ENCODE measurements at regions not wholly inside any gene's neighbourhood (a gene's known extent, or its start where the extent isn't known, plus 50 kb on each side); places are given as distances from the start of the nearest gene placed in this dataset.

DNA sequence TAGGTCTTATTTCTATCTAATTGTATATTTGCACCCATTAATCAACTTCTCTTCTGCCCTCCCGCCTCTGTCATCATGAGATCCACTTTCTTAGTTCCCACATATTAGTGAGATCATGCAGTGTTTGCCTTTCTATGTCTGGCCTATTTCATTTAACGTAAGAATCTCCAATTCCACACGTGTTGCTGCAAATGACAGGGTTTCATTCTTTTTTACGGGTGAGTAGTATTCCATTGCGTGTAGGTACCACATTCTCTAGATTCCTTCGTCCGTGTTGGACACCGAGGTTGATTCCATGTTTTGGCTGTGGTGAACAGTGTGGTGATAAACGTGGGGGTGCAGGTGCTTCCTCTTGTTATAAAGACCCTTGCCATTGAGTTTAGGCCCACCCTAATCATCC is 64.7 kb upstream of the GSE1 start:
- Histone ChIP-seq H3K79me2 (ENCODE audit: insufficient read depth, low read length) (no peaks in the 10 kb centered on the region), H3K4me2 (ENCODE audit: insufficient read depth, low read length) (no peak overlapping the region), H3K36me3 (ENCODE audit: insufficient read depth, low read length) (no peaks in the 10 kb centered on the region), H4K20me1 (ENCODE audit: insufficient read depth, low read length) (no peaks in the 10 kb centered on the region), H3K27me3 (ENCODE audit: insufficient read depth, low read length, poor library complexity) (no peaks in the 10 kb centered on the region), H3K27ac (ENCODE audit: low read length) (no peak overlapping the region), H3K4me1 (ENCODE audit: insufficient read depth, low read length) (peaks cover 9% of the 10 kb centered on the region), H3K9ac (ENCODE audit: low read depth, low read length) (no peak overlapping the region), H3K4me3 (ENCODE audit: low read depth in 1 of 2, low read length in 2 of 2) (no peak overlapping the region), H3K9me3 (ENCODE audit: insufficient read depth, low read length, severe bottlenecking) (no peaks in the 10 kb centered on the region), H2AFZ (ENCODE audit: low read depth, low read length) (no peak overlapping the region)
- ATAC-seq (ENCODE audit: insufficient read depth, low read depth) (no peak), DNase-seq (no peak)
- TF ChIP-seq, protein P1, sequence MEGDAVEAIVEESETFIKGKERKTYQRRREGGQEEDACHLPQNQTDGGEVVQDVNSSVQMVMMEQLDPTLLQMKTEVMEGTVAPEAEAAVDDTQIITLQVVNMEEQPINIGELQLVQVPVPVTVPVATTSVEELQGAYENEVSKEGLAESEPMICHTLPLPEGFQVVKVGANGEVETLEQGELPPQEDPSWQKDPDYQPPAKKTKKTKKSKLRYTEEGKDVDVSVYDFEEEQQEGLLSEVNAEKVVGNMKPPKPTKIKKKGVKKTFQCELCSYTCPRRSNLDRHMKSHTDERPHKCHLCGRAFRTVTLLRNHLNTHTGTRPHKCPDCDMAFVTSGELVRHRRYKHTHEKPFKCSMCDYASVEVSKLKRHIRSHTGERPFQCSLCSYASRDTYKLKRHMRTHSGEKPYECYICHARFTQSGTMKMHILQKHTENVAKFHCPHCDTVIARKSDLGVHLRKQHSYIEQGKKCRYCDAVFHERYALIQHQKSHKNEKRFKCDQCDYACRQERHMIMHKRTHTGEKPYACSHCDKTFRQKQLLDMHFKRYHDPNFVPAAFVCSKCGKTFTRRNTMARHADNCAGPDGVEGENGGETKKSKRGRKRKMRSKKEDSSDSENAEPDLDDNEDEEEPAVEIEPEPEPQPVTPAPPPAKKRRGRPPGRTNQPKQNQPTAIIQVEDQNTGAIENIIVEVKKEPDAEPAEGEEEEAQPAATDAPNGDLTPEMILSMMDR (IDR thresholded peaks at IDR 0.05; ENCODE audit: borderline replicate concordance, extremely low read depth, low read length, poor library complexity, severe bottlenecking): no peak
- TF ChIP-seq EZH2 (IDR thresholded peaks at IDR 0.05; ENCODE audit: borderline replicate concordance, low read depth, low read length, severe bottlenecking): no peak

DNA sequence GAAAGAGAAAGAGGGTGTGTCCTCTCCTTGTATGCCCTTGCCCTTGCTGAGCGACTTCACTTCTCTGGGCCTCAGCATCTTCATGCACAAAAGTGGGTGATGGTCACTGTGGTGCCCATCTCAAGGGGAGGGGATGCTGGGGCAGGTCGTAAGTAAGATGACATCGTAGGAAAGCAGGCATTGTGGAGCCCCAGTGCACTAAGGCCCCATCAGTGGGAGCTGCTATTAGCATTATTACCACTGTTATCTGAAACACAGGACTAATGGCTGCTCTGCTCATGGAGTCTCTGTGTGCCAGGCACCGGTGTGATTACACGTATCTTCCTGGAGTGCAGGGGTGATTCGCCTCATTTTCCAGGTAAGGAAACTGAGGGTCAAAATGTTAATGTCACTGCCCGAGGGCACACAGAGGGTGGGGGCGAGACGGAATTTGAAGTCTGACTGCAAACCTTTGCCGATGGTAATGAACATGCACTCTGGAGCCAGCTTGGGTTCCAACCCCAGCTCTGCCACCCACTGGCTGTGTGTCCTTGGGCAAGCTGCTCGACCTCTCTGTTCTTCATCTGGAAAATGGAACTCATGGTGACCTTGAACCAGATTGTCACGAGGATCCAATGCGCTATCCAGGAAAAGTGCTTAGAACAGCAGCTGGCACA is 63.2 kb upstream of the GSE1 start:
- H2AFZ ChIP-seq (ENCODE audit: low read depth, low read length): no peak overlapping the region
- H4K20me1 ChIP-seq (ENCODE audit: insufficient read depth, low read length): no peaks in the 10 kb centered on the region
- H3K4me1 ChIP-seq (ENCODE audit: insufficient read depth, low read length): peaks cover 19% of the 10 kb centered on the region
- H3K36me3 ChIP-seq (ENCODE audit: insufficient read depth, low read length): no peaks in the 10 kb centered on the region
- H3K4me3 ChIP-seq (ENCODE audit: low read depth in 1 of 2, low read length in 2 of 2): no peak overlapping the region
- H3K4me2 ChIP-seq (ENCODE audit: insufficient read depth, low read length): no peak overlapping the region
- H3K9ac ChIP-seq (ENCODE audit: low read depth, low read length): no peak overlapping the region
- ATAC-seq (ENCODE audit: insufficient read depth, low read depth): no peak
- H3K27me3 ChIP-seq (ENCODE audit: insufficient read depth, low read length, poor library complexity): no peaks in the 10 kb centered on the region
- no peaks in the 10 kb centered on the region for H3K9me3 ChIP-seq (ENCODE audit: insufficient read depth, low read length, severe bottlenecking)
- H3K27ac ChIP-seq (ENCODE audit: low read length): no peak overlapping the region
- H3K79me2 ChIP-seq (ENCODE audit: insufficient read depth, low read length): peaks cover 2% of the 10 kb centered on the region
- DNase-seq: no peak
- no peak for TF ChIP-seq EZH2 (IDR thresholded peaks at IDR 0.05; ENCODE audit: borderline replicate concordance, low read depth, low read length, severe bottlenecking)
- TF ChIP-seq, protein P1 (IDR thresholded peaks at IDR 0.05; ENCODE audit: borderline replicate concordance, extremely low read depth, low read length, poor library complexity, severe bottlenecking): no peak

DNA sequence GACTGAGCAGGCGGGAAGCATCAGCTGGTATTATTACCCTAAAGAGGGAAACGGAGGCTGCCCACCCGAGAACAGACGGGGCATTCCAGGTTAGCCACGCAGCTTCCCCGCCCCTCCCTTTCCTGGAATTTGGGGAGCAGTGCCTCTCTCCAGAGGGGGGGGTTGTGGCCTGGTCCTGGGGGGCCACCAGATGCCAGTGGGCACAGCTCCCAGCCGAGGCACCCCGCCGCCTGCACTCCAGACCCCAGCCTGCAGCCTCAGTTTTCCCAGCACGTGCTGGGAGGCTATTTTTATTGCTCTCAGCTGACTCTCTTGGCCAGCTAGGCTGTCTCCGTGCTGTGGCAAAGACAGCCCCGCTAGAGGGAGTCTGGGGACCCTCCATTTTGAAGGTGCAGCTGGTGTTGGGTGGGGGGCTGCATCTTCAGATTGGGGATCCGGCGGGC is 62.7 kb upstream of the GSE1 start:
- Histone ChIP-seq H3K9me3 (ENCODE audit: insufficient read depth, low read length, severe bottlenecking) (no peaks in the 10 kb centered on the region), H3K36me3 (ENCODE audit: insufficient read depth, low read length) (no peaks in the 10 kb centered on the region), H3K9ac (ENCODE audit: low read depth, low read length) (no peak overlapping the region), H2AFZ (ENCODE audit: low read depth, low read length) (no peak overlapping the region), H3K4me1 (ENCODE audit: insufficient read depth, low read length) (peaks cover 19% of the 10 kb centered on the region), H3K79me2 (ENCODE audit: insufficient read depth, low read length) (peaks cover 8% of the 10 kb centered on the region), H3K4me2 (ENCODE audit: insufficient read depth, low read length) (no peak overlapping the region), H3K27ac (ENCODE audit: low read length) (no peak overlapping the region), H4K20me1 (ENCODE audit: insufficient read depth, low read length) (no peaks in the 10 kb centered on the region), H3K27me3 (ENCODE audit: insufficient read depth, low read length, poor library complexity) (no peaks in the 10 kb centered on the region), H3K4me3 (ENCODE audit: low read depth in 1 of 2, low read length in 2 of 2) (no peak overlapping the region)
- ATAC-seq (ENCODE audit: insufficient read depth, low read depth) (no peak), DNase-seq (no peak)
- TF ChIP-seq EZH2 (IDR thresholded peaks at IDR 0.05; ENCODE audit: borderline replicate concordance, low read depth, low read length, severe bottlenecking): no peak

DNA sequence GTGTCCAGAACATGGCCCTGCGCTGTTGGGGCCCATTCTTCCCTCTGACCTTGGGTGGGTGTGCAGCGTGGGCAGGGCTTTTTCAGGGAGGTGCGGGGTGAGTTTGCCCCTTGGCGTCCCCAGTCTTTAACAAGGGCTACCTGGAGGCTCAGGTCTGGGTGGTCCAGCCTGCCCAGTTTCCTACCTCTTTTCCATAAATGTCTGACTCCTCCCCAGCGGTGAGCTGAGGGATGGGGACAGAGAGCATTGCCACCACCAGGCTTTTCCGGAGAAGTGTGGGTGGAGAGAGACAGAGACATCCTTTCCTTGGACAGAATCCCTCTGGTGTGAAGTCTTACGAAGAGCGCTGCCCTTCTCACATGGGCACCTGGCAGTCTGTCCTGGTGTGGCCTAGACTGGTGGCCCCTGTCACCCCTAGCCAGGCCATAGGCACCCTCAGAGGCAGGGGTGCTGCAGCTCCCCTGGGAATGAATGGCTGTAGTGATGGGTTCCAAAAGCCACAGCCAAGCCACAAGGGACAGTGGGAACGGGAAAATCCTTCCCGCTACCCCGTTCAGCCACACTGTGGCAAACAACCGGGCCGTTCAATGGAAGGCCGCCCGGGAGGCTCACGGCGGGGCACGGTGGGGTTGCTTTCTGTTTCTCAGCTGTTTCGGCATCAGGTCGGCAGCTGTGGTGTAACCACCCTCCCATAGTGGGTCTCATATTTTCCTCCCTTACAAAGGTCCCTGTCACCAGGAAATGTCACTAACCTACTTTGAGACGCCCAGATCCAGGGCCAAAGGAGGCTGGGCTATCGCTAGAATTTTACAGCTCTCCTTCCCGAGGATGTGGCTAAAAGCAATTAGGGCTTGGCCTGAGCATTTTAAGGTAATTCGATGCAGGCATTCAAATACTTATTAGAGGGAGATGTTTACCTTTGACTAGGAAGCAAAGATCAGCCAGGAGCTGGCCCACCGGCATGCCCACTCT is 61.9 kb upstream of the GSE1 start:
- Histone ChIP-seq H3K27ac (ENCODE audit: low read length) (0 out of 2 replicates have a peak overlapping the region, but pooled peaks have one; percentile 1), H3K79me2 (ENCODE audit: insufficient read depth, low read length) (peaks cover 16% of the 10 kb centered on the region), H3K9me3 (ENCODE audit: insufficient read depth, low read length, severe bottlenecking) (no peaks in the 10 kb centered on the region), H3K36me3 (ENCODE audit: insufficient read depth, low read length) (peaks cover 4% of the 10 kb centered on the region; the same call in 1 of the 2 replicates), H3K27me3 (ENCODE audit: insufficient read depth, low read length, poor library complexity) (no peaks in the 10 kb centered on the region), H2AFZ (ENCODE audit: low read depth, low read length) (no peak overlapping the region), H3K4me1 (ENCODE audit: insufficient read depth, low read length) (peaks cover 24% of the 10 kb centered on the region), H3K9ac (ENCODE audit: low read depth, low read length) (no peak overlapping the region), H3K4me2 (ENCODE audit: insufficient read depth, low read length) (no peak overlapping the region), H4K20me1 (ENCODE audit: insufficient read depth, low read length) (no peaks in the 10 kb centered on the region), H3K4me3 (ENCODE audit: low read depth in 1 of 2, low read length in 2 of 2) (no peak overlapping the region)
- TF ChIP-seq, protein P1 (IDR thresholded peaks at IDR 0.05; ENCODE audit: borderline replicate concordance, extremely low read depth, low read length, poor library complexity, severe bottlenecking): no peak
- TF ChIP-seq EZH2 (IDR thresholded peaks at IDR 0.05; ENCODE audit: borderline replicate concordance, low read depth, low read length, severe bottlenecking): no peak
- no peak for DNase-seq
- ATAC-seq (ENCODE audit: insufficient read depth, low read depth): no peak
